Astrocyte of the hippocampus (primary cell): ENCODE measurements at regions not wholly inside any gene's neighbourhood (a gene's known extent, or its start where the extent isn't known, plus 50 kb on each side); places are given as distances from the start of the nearest gene placed in this dataset.

Experiments used
- DNase-seq: peaks from one replicate; pipeline ENCODE4 v3.0.0; 2011; ENCODE audit warnings: low read depth, low spot score

DNA sequence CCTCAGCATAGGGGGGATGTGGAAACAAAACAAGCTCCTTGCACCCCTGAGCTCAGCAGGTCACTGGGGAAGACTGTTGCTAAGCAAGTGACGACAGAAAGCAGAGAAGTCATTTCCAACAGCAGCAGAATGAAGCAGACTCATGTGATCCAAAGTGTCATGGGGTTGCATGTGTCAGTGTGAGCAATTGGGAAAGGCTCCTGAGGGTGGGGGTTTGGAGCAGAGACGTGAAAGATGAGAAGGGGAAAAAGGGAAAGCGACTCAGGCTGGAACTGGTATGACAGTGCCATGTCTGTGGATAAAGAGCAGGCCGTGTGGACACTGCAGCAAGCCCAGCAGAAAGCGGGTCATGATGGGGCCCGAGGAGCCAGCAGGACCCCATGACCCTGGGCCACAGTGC lies 363.9 kb downstream of the PREX1 start:
- peak; percentile 47 for DNase-seq

DNA sequence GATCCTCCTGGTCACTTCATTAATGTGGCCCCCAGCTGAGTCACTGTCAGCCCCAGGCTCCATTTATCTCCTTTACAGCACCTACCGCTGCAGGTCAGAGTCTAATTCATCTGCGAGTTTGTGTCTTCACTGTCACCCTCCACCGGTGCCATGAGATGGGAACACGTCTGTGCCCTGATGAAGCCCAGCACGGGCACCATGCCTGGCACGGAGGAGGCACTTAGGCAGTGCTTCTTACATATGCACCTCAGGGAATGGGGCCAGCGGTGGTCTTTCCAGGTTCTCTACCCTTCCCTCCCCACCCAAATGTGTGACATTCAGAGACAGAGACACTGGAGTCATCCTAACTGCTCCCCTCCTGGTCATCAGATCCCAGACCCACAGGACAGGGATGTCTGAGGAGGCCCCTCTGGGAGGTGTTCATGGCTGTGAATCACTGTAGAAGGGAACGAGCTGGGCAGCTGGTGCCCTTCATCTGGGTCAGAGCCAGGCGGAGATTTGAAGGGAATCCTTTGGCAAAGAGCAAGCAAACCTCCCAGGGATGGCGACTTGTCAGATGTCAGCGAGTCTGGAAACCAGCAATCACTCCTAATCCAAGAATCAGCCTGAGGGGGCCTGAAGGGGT lies 364.6 kb downstream of the PREX1 start:
- no peak for DNase-seq

DNA sequence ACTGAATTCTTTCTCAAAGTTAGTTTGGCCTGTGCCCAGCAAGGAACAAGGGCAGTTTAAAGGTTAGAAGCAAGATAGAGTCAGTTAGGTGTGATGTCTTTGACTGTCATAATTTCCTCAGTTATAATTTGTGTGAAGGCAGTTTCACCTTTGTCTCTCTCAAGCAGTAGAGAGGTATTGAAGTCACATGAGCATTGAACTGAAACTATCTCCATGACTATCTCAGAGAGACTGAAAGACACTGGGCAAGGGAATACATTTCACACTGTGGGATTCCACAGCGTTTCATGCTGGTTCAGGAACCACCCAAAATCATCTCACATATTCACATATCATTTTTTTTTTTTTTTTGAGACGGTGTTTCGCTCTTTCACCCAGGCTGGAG lies 366.1 kb downstream of the PREX1 start:
- DNase-seq = no peak

DNA sequence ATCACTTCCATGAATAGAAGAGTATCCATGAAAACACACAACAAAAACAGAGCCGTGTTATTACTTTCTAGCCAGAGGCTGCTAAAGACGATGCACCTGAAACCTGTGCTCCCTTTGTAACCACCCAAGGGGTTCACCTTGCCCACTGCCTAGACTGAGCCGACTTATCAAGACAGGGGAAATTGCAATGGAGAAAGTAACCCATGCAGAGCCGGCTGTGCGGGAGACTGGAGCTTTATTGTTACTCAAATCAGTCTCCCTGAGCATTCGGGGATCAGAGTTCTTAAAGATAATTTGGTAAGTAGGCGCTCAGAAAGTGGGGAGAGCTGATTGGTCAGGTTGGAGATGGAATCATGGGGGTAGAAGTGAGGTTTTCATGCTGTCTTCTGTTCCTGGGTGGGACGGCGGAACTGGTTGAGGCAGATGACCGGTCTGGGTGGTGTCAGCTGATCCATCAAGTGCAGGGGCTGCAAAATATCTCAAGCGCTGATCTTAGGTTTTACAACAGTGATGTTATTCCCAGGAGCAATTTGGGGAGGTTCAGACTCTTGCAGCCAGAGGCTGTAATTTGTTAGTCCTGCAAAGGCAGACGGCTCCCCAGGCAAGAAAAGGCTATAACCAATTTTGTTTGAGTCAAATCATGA lies 366.6 kb downstream of the PREX1 start:
- DNase-seq = no peak

DNA sequence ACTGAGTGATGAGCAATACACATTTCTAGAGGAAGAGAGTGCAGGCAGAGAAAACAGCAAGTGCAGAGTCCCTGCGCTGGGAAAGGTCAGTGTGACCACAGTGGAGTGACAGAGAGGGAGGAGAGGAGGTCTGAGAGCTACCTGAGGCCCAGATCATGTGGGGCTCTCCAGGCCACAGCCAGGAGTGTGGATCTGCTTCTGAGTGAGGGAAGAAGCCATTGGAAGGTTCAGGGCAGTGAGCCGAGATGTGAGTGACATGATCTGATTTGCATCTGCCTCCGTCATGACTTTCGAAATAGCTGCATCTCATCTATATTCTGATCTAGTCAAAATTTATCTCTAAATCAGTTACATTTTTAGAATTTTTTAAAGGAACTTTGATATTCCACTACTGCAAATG lies 367.1 kb downstream of the PREX1 start:
- DNase-seq = no peak

DNA sequence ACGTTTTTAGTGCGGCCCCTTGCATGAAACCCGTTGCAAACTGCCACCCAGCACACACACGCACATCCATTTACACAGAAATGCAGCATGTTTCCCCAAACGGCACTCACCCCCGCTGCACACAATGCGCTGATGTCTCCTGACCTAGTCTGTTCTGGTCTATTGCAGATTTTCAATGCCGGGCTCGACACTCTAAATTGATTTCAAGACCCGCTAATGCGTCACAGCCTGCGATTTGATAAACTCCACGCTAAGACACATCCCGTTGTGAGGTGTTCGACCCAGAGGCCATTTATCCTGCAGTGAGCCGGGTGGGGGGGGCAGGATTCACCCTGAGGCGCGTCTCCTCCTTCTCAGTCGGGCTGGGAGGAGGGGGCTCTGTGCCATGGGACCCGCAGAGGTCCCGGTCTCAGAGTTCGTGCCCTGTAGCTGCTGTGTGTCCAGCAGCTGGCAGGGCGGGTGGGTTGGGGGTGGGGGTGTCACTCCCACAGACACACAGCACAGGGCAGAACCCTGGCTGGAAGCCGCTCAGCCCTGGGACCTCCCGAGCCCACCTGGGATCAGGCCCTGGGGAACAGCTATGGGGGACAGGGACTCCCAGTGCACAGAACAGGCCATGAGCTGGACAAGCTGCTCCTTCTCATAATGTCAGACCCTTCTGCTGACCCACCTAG lies 367.9 kb downstream of the PREX1 start:
- DNase-seq = no peak

DNA sequence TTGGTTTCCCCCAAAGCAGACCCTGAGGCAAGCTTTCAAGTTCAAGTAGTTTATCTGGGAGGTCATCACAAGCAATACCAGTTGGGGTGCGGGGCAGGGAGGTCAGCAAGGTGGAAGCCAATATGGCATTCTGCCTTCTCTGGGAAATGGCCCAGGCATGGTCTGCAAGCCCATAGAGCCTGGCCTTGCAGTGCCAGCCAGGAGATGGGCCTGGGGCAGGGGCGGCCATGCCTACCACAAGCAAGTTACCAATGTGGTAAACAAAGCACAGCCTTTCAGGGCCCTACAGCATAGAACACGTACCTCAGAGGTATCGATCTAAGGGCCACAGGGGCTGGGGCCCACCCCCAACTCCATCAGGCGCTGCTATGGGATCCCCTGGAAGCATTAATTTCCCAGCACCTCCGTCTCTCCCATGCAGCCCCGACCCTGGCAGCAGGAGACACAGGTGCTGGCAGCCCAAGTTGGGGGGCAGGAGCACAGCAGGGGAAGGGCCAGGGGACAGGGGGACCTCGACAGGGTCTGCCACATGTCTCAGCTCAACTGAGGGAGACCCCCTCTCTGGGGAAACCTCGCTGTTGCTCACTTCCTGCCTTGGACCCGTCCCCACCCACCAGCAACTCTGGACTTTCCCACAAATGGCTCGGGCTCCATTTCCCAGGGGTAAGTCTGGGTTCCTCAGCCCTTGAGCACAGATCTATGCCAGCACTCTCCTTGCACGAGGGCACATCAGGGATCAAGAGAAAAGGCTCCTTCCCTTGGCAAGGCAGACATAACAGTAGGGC lies 369.0 kb downstream of the PREX1 start:
- DNase-seq = no peak

DNA sequence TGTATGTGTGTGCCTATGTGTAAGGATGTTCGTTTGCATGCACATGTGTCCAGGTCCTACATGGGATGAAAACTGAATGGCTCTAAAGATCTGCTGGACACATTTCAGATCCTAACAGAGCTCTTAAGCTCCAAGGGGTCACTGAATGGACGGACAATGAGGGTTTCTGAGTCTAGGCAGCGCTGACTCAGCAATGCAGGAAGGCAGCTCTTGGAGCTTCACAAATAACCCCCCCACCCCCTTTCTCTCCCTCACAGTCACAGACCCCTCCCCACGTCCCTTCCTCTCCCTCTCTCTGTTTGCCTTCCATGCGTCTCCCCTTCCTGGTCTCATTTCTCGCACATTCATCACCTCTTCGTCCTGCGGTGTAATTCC lies 369.8 kb downstream of the PREX1 start:
- DNase-seq = no peak

DNA sequence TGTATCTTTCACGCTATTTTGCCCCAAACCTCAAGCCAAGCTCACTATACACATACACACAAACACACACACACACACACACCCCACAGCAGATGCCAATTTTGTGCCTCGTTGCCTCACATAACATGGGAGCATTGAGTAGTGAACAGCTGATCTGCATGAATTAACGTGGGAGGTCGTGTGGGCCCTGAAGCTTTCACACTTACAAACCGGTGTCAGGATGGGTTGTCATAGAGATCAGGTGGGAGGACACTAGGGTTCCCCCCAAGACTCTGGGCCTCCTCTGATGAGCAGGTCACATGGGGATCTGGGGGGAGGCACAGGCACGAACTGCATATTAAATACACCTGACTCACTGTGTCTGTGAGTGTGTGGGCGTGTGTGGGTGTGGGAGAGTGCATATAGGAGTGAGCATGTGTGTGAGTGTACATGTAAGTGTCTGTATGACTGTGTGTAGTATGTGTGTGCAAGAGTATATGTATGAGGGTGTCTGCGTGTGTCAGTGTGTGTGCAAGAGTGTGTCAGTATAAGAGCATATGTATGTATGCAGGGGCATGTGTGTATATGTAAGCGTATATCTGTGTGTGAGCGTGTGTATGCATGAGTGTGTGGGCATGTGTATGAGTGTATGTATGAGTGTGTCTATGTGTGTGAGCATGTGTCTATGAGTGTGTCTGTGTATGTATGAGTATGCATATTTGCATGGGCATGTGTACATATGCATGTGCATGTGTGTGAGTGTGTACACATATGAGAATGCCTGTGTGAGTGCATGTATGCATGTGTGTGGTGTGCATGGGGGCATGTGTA lies 370.4 kb downstream of the PREX1 start:
- no peak for DNase-seq

DNA sequence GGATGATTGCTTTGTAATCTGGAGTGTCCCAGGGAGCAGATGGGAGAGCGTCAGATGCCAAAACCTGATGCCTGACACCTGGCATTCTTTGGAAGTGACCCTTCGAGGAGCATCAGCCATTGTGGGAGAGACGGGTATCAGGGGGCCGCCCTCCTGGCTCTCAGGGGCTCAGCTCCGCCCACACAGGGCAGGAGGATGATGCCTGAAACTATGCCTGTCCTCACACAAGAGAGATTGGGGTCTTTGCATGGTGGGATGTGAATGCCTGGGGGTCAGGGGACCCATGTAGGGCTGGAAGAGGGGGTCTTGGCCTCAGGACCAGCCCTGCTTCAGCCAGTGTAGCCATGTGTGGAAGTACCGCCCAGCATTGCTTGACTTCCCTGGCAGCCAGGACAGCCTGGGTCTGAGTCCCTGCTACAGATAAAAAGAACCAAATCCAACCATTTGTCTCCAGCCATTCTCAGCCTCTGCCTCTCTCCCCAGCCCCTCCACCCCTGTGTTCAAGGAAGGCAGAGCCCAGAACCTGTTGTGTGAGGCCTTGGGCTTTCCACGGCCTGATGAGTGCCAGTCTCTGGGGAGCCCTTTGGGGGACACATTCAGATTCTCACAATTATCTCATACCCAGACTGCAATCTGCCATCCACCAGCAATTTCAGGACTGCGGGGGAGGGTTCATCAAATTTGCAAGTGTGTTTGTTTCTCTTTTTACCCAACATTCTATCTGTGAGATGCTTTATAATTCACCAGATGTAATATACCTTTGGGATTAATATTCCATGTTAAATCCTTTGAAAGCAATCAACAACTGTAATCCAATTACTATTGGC lies 371.2 kb downstream of the PREX1 start:
- no peak for DNase-seq

DNA sequence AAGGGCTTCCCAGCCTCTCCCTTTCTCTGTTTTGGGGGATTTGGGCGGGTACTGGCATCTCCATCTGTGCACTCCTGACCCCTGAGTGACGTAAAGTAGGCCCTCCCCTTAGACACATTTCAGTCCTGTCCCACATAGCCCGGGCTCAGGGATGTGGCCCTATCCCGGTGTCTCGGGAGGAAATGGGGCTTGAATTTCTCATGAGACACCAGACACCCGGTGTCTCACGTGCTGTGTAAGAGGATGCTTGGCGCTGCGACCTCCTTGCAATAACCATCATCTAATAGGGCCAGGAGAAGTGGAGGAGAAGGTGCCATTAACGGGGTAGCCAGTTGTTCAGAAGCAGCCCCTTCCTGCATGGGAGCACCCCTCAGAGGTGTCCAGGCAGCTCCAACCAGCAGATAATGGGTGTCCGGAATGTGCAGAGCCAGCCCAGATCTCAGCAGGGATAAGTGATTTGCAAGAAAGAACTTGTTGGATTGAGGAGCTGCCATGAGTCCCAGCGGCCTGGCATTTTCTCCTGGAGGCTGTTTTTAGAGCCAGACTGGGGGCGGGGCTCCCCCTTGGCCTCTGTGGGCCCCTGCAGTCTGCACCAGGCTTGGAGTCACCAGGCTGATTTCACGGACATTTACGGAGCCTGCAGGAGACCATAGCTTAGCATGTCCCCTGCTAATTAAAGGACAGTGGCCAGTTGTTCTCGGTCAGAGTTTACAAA lies 372.0 kb downstream of the PREX1 start:
- DNase-seq = no peak

DNA sequence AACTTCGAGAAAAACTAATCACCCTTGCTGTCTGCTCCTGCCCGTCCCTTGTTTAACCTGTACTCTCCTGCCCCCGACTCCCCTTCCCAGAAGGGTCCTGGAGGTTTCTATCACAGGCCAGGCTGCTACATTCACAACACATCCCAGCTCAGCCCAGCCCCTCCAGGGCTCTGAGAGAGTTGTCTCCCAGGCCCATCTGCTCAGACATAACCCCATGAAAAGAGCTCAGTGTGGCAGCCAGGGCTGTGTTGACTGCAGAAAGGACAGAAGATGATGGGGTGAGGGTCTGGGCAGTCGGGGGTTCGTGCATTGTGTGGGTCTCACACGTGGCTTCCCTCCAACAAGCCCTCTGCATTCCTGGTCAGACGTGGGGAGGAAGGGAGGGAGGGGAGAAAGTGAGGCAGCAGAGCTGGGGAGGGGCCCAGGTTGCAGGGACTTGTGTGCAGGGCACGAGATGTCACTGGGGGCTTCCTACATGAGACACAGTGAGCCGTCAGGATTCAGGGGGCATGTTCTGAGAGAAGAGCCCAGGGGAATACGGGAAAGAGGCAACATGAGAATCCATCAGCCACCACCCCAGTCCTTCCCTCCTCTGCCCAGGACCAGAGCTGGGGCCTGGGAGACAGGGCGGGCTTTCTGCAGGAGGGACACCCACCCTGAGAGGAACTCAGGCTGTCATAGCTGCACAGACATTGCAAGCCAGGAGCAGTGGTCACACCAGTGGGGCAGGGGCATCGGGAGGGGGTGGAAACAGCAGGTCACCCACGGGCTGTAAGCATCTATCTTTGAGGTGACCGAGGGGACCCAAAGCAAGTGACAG lies 372.9 kb downstream of the PREX1 start:
- no peak for DNase-seq

DNA sequence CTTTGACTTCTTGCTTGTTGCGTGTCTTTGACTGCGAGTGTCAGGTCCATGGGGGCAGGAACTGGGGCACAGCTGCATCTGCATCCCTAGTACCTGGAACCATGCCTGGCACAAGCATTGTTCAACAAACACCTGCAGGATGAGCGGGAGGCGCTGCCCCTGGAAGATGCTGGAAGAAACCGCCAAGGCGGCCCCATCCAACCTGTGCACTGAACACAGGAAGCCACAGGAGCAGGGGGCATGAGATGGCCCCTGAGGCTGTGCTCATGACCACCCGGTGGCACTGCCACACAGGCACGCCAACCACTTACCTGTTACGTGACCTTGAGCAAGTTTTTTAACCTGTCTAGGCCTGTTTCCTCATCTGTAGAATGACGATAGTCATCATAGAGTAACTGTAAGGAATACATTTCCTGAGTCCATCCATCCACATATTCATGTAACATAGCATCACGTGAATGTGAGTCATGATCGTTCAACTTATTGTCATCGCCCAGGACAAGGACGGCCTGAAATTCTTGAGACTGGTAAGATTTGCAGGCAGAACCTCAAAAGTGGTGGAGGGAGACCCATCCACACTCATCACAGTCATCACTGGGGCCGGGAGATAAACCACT lies 374.2 kb downstream of the PREX1 start:
- DNase-seq = no peak

DNA sequence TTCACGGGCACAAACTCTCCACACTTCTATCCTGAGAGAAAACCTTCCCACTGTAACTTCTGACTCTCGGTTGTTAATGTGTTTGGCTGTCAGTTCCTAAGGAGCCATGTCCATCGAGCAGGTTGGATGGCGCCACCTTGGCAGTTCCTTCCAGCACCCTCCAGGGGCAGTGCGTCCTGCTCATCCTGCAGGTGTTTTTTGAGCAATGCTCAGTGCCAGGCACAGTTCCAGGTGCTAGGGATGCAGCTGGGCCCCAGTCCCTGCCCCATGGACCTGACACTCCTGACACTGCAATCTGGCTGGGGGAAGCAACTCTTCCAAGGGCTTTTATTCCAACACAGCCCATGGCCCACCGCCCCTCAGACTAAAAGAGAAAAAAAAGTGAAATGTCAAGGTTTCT lies 376.4 kb downstream of the PREX1 start:
- no peak for DNase-seq

DNA sequence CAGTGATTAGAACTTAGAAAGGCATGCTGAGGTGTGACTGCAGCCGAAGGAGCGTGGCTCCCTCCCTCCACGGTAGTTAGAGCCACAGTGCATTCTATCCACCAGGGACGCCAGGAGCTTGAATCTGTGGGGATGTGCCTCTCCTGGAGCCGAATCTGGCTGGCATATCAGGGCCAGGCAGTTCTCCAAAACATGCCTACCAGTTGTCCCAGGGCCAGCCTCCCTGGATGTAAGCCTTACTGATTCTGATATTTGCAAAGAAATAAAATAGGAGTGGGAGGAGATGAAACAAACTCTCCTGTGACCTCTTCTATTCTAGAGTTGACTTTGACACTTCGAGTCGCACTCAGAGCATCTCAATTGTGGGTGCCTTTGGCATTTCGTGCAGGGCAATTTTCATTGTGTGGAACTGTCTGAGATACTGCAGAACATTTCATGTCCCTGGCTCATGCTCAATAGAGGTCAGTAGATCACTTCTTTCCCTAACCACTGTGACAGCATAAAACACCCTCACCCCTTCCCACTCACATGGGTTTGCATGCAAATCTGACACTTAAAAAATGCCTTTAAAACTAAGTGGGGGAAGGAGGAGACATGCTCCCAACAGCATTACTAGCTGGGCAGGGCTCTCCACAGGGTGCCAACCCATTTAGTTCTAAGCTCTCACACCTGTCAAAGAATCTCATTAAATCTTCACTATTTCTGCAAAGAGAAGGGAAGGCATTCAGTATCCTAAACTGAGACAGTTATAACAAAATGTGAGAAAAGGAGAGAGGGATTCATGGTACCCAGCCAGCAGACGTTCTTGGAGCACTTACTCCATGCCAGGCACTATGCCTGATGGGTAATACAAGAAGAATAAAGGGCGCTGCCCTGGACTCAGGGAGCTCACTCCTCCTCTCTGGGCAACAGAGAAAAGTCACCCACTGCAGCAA lies 378.9 kb downstream of the PREX1 start:
- peak; percentile 29 for DNase-seq

DNA sequence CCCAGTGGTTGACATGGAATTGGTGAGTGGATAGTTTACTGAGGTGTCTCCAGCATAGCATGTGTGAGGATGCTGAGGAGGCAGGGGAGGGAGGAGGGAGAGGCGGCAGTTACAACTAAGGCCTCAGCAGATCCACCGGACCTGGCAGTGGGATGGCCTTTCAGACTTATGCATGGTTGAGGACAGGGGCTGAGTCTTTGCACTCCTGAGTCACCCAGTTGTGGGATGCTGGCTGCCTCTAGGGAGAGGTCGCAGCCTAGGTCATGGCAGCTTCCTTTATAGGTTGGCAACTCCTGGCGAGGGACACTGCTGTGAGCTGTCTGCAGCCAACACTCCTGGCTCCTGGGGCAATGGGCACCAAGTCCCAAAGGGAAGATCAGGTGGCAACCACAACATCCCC lies 380.3 kb downstream of the PREX1 start:
- DNase-seq = no peak

DNA sequence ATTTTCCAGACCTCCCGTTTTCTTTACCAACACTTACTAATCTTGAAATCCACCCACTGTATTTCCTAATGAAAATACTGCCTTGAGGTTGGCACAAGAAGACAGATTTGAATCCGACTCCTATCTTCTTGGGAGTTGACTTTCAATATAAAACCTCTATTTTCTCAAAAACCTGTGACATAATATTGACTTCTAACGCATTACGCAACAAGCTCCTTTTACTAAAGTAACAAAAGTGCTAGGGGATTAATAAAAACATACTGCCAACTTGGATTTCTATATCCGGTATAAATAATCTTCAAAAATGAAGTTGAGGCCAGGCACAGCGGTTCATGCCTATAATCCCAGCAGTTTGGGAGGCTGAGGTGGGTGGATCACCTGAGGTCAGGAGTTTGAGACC lies 382.0 kb downstream of the PREX1 start:
- DNase-seq = no peak

DNA sequence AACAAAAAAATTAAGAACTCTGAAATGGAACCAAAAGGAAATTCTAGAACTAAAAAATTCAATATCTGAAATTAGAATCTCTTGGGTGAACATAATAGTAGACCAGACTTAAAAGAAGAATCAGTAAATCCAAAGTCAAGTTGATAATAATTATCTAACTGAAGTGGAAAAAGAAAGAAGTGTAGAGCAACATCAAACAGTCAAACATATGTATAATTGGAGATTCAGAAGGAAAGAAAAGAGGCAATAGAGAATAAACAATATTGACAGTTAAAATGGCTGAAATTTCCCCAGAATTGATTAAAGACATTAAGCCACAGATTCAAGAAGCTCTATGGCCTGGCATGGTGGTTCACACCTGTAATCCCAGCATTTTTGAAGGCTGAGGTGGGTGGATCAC lies 383.6 kb downstream of the PREX1 start:
- DNase-seq = no peak
